ENCODE measurements at regions not wholly inside any gene's neighbourhood (a gene's known extent, or its start where the extent isn't known, plus 50 kb on each side); places are given as distances from the start of the nearest gene placed in this dataset.

DNA sequence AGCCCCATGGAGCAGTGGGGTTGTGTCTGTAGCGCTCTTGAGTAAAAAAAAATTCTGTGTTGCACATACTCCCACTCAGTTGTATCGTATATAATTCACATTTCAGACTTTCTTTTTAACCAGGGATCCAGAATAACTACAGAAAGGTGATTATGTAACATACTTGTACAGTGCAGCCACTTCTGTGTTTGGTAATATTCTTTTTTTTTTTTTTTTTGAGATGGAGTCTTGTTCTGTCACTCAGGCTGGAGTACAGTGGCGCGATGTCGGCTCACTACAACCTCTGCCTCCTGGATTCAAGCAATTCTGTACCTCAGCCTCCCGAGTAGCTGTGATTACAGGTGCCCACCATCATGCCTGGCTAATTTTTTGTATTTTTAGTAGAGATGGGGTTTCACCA is 82.4 kb upstream of the MACF1 start:
- no peak for ATAC-seq
- BruUV-seq (replicated peaks): no TSS peak

More for the DNA sequence above, 82.4 kb upstream of the MACF1 start:
- Histone ChIP-seq H3K4me3 (no peak overlapping the region), H3K9me3 (replicated peaks; ENCODE audit: control insufficient read depth, insufficient read depth, low read depth, low read length) (no peaks in the 10 kb centered on the region), H3K27me3 (ENCODE audit: control insufficient read depth in 2 of 2, insufficient read depth in 2 of 2, low read length in 2 of 2) (no peaks in the 10 kb centered on the region), H3K4me2 (ENCODE audit: insufficient read depth, low read length) (no peak overlapping the region), H3K4me1 (replicated peaks in 1 of 2; ENCODE audit: control insufficient read depth in 2 of 2, insufficient read depth in 2 of 2, low read length in 2 of 2) (peaks cover 10 to 16% of the 10 kb centered on the region in 2 experiments), H4K20me1 (replicated peaks; ENCODE audit: control insufficient read depth, insufficient read depth, low read length) (no peaks in the 10 kb centered on the region), H3K36me3 (ENCODE audit: control insufficient read depth, insufficient read depth, low read length) (no peaks in the 10 kb centered on the region), H3K9ac (ENCODE audit: insufficient read depth in 1 of 2, low read depth in 2 of 2, low read length in 2 of 2) (no peak overlapping the region), H3K79me2 (ENCODE audit: control insufficient read depth, insufficient read depth, low read length) (peaks cover 17% of the 10 kb centered on the region), H2AFZ (ENCODE audit: low read depth, low read length) (no peak overlapping the region), H3K9me1 (ENCODE audit: control insufficient read depth, insufficient read depth, low read length) (no peaks in the 10 kb centered on the region), H3K27ac (ENCODE audit: extremely low read depth, low read depth, low read length) (no peak overlapping the region)
- no peak for DNase-seq (ENCODE audit: extremely low read depth in 1 of 4, low spot score in 3 of 4)
- in situ Hi-C loops (cut with MboI) (no loop called here), intact Hi-C loops (cut with micrococcal nuclease) (no loop called here)
- FAIRE-seq: no peak
- ChIA-PET POLR2A (interaction anchor here (1.6 kb wide), 1 partner anchor 14 kb away, joined by 8 read pairs; no protein-coding TSS in a partner anchor), CTCF (ENCODE audit: low intra/inter-chr PET ratio) (no interaction called here)
- WGBS (ENCODE audit: insufficient coverage, low coverage, missing lambda C conversion rate): 76% methylated on average over 6 of the region's 6 CpGs
- TF ChIP-seq RBM39 (optimal IDR thresholded peaks at IDR 0.05; ENCODE audit: low read depth, low read length) (no peak), HEY1 (CRISPR knock-in tag; IDR thresholded peaks at IDR 0.05; ENCODE audit: borderline replicate concordance) (no peak), TAF1 (IDR thresholded peaks at IDR 0.05; ENCODE audit: control insufficient read depth, extremely low read depth, insufficient read depth, low read length, severe bottlenecking) (no peak), GTF2A2 (tag; IDR thresholded peaks at IDR 0.05) (no peak)
- TF ChIP-seq, protein P1, sequence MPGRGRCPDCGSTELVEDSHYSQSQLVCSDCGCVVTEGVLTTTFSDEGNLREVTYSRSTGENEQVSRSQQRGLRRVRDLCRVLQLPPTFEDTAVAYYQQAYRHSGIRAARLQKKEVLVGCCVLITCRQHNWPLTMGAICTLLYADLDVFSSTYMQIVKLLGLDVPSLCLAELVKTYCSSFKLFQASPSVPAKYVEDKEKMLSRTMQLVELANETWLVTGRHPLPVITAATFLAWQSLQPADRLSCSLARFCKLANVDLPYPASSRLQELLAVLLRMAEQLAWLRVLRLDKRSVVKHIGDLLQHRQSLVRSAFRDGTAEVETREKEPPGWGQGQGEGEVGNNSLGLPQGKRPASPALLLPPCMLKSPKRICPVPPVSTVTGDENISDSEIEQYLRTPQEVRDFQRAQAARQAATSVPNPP (IDR thresholded peaks at IDR 0.05; ENCODE audit: borderline replicate concordance, insufficient read depth, insufficient read length): no peak
- TF ChIP-seq, protein P2, sequence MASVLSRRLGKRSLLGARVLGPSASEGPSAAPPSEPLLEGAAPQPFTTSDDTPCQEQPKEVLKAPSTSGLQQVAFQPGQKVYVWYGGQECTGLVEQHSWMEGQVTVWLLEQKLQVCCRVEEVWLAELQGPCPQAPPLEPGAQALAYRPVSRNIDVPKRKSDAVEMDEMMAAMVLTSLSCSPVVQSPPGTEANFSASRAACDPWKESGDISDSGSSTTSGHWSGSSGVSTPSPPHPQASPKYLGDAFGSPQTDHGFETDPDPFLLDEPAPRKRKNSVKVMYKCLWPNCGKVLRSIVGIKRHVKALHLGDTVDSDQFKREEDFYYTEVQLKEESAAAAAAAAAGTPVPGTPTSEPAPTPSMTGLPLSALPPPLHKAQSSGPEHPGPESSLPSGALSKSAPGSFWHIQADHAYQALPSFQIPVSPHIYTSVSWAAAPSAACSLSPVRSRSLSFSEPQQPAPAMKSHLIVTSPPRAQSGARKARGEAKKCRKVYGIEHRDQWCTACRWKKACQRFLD (CRISPR knock-in tag; IDR thresholded peaks at IDR 0.05): no peak
